GM23338 (cell line): ENCODE measurements at regions not wholly inside any gene's neighbourhood (a gene's known extent, or its start where the extent isn't known, plus 50 kb on each side); places are given as distances from the start of the nearest gene placed in this dataset.

Experiments used
- ATAC-seq: fragments of 200-7000 bp; cut with Tn5 transposase; 3 replicates; pipeline ENCODE4 v1.9.1; 2020
- DNase-seq: peaks from one replicate; pipeline ENCODE4 v3.0.0-alpha.2; 2015; ENCODE audit warnings: low spot score
- H2AFZ ChIP-seq: fragments of 200-600 bp; sonication (generic); 2 replicates; pipeline ENCODE4 v1.8.0; 2016; ENCODE audit warnings: antibody characterized with exemption, mild to moderate bottlenecking, moderate library complexity
- H3F3A ChIP-seq: fragments of 200-600 bp; sonication (generic); replicated peaks from 2 replicates; pipeline ENCODE4 v1.8.0; 2017; ENCODE audit warnings: antibody characterized with exemption, mixed run types, low read depth
- H3K27ac ChIP-seq: fragments of 200-600 bp; sonication (generic); 2 replicates; pipeline ENCODE4 v1.6.1; 2016; ENCODE audit warnings: low read depth
- H3K27me3 ChIP-seq: fragments of 200-600 bp; sonication (generic); 2 replicates; pipeline ENCODE4 v1.8.0; 2016; ENCODE audit warnings: mild to moderate bottlenecking, mixed run types, moderate library complexity; ENCODE audit not compliant: insufficient read depth
- H3K36me3 ChIP-seq: fragments of 200-600 bp; sonication (generic); 2 replicates; pipeline ENCODE4 v1.8.0; 2016; ENCODE audit warnings: mild to moderate bottlenecking; ENCODE audit not compliant: insufficient read depth
- H3K4me1 ChIP-seq: fragments of 200-600 bp; sonication (generic); 2 replicates; pipeline ENCODE4 v1.8.0; 2016; ENCODE audit warnings: mild to moderate bottlenecking, moderate library complexity; ENCODE audit not compliant: insufficient read depth
- H3K4me2 ChIP-seq: fragments of 200-600 bp; sonication (generic); 2 replicates; pipeline ENCODE4 v1.7.1; 2017; ENCODE audit warnings: mixed run types
- H3K4me3 ChIP-seq: fragments of 200-600 bp; sonication (generic); 2 replicates; pipeline ENCODE4 v1.6.1; 2016; ENCODE audit warnings: mixed run types
- H3K79me2 ChIP-seq: fragments of 200-600 bp; sonication (generic); replicated peaks from 2 replicates; pipeline ENCODE4 v1.8.0; 2017; ENCODE audit warnings: mild to moderate bottlenecking; ENCODE audit not compliant: insufficient read depth
- H3K9me2 ChIP-seq: fragments of 200-600 bp; sonication (generic); 2 replicates; pipeline ENCODE4 v1.8.0; 2017; ENCODE audit not compliant: insufficient read depth
- H4K20me1 ChIP-seq: fragments of 200-600 bp; sonication (generic); replicated peaks from 2 replicates; pipeline ENCODE4 v1.8.0; 2017; ENCODE audit warnings: mild to moderate bottlenecking; ENCODE audit not compliant: insufficient read depth
- H3K27ac Mint-ChIP-seq: 2 replicates; pipeline ENCODE4 v1.8.0; 2020; ENCODE audit warnings: inconsistent platforms, mild to moderate bottlenecking, moderate library complexity, mixed read lengths
- H3K27me3 Mint-ChIP-seq: 3 replicates; pipeline ENCODE4 v1.8.0; 2022; ENCODE audit warnings: low read depth, mild to moderate bottlenecking, moderate library complexity, mixed read lengths, inconsistent platforms; ENCODE audit not compliant: insufficient read depth, poor library complexity
- H3K36me3 Mint-ChIP-seq: 3 replicates; pipeline ENCODE4 v1.8.0; 2021; ENCODE audit warnings: low read depth, mild to moderate bottlenecking, inconsistent platforms, moderate library complexity, mixed read lengths
- H3K4me1 Mint-ChIP-seq: 3 replicates; pipeline ENCODE4 v1.8.0; 2020; ENCODE audit warnings: mild to moderate bottlenecking, inconsistent platforms, mixed read lengths
- H3K4me3 Mint-ChIP-seq: 3 replicates; pipeline ENCODE4 v1.8.0; 2021; ENCODE audit warnings: moderate library complexity, mild to moderate bottlenecking, inconsistent platforms, mixed read lengths
- H3K9me3 Mint-ChIP-seq: 3 replicates; pipeline ENCODE4 v1.8.0; 2020; ENCODE audit warnings: moderate library complexity, mild to moderate bottlenecking, inconsistent platforms, mixed read lengths
- CREB1 ChIP-seq: fragments of 250-450 bp; sonication (Bioruptor Pico); IDR thresholded peaks from 2 replicates; pipeline ENCODE4 v1.5.0; 2020; ENCODE audit warnings: low read depth, mild to moderate bottlenecking, moderate library complexity
- CTCF ChIP-seq, 2 experiments: fragments of 200-600 bp in 1 of 2; sonication (generic) in 1 of 2; conservative IDR thresholded peaks; 2 replicates each; pipeline versions ENCODE4 v1.5.1 to v1.6.1; 2016 to 2017; ENCODE audit warnings: antibody characterized with exemption in 2 of 2, low read depth in 2 of 2, mild to moderate bottlenecking in 2 of 2, moderate library complexity in 1 of 2
- EZH2 ChIP-seq: fragments of 200-600 bp; sonication (generic); IDR thresholded peaks from one replicate; pipeline ENCODE4 v1.8.0; 2017; ENCODE audit warnings: antibody characterized with exemption, mild to moderate bottlenecking, low read depth; ENCODE audit not compliant: unreplicated experiment
- EZH2phosphoT487 ChIP-seq: fragments of 200-600 bp; sonication (generic); IDR thresholded peaks from one replicate; pipeline ENCODE4 v1.8.1; 2018; ENCODE audit warnings: antibody characterized with exemption; ENCODE audit not compliant: unreplicated experiment
- JUNB ChIP-seq: IDR thresholded peaks from one replicate; pipeline ENCODE4 v1.6.1; 2016; ENCODE audit warnings: antibody characterized with exemption; ENCODE audit not compliant: unreplicated experiment
- ZNF114 ChIP-seq: fragments of 250-450 bp; sonication (Bioruptor Pico); IDR thresholded peaks from 2 replicates; pipeline ENCODE4 v1.5.0; 2020; ENCODE audit warnings: mild to moderate bottlenecking, moderate library complexity
- ZNF331 ChIP-seq: fragments of 250-450 bp; sonication (Bioruptor Pico); IDR thresholded peaks from 2 replicates; pipeline ENCODE4 v1.5.0; 2020; ENCODE audit warnings: low read depth, mild to moderate bottlenecking, moderate library complexity
- TF ChIP-seq, protein P1 (sequence below): IDR thresholded peaks from one replicate; pipeline ENCODE4 v1.6.1; 2018; ENCODE audit warnings: antibody characterized with exemption; ENCODE audit not compliant: unreplicated experiment

DNA sequence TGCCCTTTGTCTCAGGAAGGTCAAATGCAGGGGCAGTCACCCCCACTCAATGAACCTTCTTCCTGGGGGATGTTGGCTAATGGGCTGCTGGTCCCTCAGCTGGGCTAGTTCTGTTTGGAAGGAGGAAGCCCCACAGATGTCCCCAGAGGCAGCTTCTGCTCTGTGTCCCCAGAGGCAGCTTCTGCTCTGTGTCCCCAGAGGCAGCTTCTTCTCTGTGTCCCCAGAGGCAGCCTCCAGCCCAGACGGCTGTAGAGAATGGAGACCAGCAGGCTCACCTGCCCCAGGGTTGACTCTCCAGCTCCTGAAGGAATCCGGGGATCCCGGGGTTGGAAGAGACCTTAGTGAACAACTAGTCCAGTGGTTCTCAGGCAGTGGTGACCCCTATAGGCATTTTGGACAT, 62.5 kb upstream of the LEP start (continued):
- TF ChIP-seq, protein P1, sequence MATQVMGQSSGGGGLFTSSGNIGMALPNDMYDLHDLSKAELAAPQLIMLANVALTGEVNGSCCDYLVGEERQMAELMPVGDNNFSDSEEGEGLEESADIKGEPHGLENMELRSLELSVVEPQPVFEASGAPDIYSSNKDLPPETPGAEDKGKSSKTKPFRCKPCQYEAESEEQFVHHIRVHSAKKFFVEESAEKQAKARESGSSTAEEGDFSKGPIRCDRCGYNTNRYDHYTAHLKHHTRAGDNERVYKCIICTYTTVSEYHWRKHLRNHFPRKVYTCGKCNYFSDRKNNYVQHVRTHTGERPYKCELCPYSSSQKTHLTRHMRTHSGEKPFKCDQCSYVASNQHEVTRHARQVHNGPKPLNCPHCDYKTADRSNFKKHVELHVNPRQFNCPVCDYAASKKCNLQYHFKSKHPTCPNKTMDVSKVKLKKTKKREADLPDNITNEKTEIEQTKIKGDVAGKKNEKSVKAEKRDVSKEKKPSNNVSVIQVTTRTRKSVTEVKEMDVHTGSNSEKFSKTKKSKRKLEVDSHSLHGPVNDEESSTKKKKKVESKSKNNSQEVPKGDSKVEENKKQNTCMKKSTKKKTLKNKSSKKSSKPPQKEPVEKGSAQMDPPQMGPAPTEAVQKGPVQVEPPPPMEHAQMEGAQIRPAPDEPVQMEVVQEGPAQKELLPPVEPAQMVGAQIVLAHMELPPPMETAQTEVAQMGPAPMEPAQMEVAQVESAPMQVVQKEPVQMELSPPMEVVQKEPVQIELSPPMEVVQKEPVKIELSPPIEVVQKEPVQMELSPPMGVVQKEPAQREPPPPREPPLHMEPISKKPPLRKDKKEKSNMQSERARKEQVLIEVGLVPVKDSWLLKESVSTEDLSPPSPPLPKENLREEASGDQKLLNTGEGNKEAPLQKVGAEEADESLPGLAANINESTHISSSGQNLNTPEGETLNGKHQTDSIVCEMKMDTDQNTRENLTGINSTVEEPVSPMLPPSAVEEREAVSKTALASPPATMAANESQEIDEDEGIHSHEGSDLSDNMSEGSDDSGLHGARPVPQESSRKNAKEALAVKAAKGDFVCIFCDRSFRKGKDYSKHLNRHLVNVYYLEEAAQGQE = no peak
- no peak for TF ChIP-seq ZNF331
- no peak for TF ChIP-seq EZH2
- no peak for TF ChIP-seq ZNF114 (CRISPR knock-in tag)
- no peak for TF ChIP-seq JUNB

- Mint-ChIP-seq H3K4me3 (no peak overlapping the region), H3K27me3 (peaks cover 7% of the 10 kb centered on the region), H3K27ac (no peak overlapping the region), H3K36me3 (peaks cover 1% of the 10 kb centered on the region; the same call in 1 of the 3 replicates), H3K9me3 (0 out of 3 replicates have a peak, but pooled peaks cover 3% of the 10 kb centered on the region), H3K4me1 (peaks cover 19% of the 10 kb centered on the region)
- DNase-seq = no peak
- Histone ChIP-seq H3K36me3 (no peaks in the 10 kb centered on the region), H3K79me2 (no peaks in the 10 kb centered on the region), H3K4me1 (peaks cover 18% of the 10 kb centered on the region), H3K9me2 (0 out of 2 replicates have a peak, but pooled peaks cover 3% of the 10 kb centered on the region), H2AFZ (no peak overlapping the region), H3K27ac (no peak overlapping the region), H3K4me2 (no peak overlapping the region), H3K27me3 (peaks cover 13% of the 10 kb centered on the region; the same call in 1 of the 2 replicates), H3F3A (no peaks in the 10 kb centered on the region), H3K4me3 (no peak overlapping the region), H4K20me1 (no peaks in the 10 kb centered on the region)
- ATAC-seq = no peak
- TF ChIP-seq CREB1 (CRISPR knock-in tag) (no peak), CTCF (conservative IDR thresholded peaks at IDR 0.05; ENCODE audit: low read depth in 2 of 2) (no peak), ZNF114 (CRISPR knock-in tag) (no peak), EZH2phosphoT487 (no peak), JUNB (no peak)
- TF ChIP-seq, protein P1 = no peak
These were observed 52.5 kb upstream of the LEP start for GRCh38 chr7:128188396-128189230.
